ENCODE measurements at regions not wholly inside any gene's neighbourhood (a gene's known extent, or its start where the extent isn't known, plus 50 kb on each side); places are given as distances from the start of the nearest gene placed in this dataset.

- TF ChIP-seq TEAD4 (IDR thresholded peaks at IDR 0.05) = no peak
- no peak for TF ChIP-seq YY1 (IDR thresholded peaks at IDR 0.05; ENCODE audit: low read depth)
- TF ChIP-seq TAF1 (IDR thresholded peaks at IDR 0.05; ENCODE audit: low read depth) = no peak
- peak; percentile 61 for TF ChIP-seq REST (IDR thresholded peaks at IDR 0.05; ENCODE audit: low read depth)
- no peak for TF ChIP-seq ZBTB7A (IDR thresholded peaks at IDR 0.05; ENCODE audit: low read depth)
- no peak for TF ChIP-seq EGR1 (IDR thresholded peaks at IDR 0.05)
- no peak for TF ChIP-seq RAD21 (IDR thresholded peaks at IDR 0.05; ENCODE audit: low read depth)
- no peak for TF ChIP-seq TCF12 (IDR thresholded peaks at IDR 0.05; ENCODE audit: low read depth)
Observed at GRCh38 chr14:105971593-105972500, 445.5 kb downstream of the TMEM121 start.

- TF ChIP-seq FOXM1 (IDR thresholded peaks at IDR 0.05; ENCODE audit: borderline replicate concordance, low read depth) (no peak), RAD21 (IDR thresholded peaks at IDR 0.05; ENCODE audit: low read depth) (peak; percentile 44)
Observed at GRCh38 chr14:105974902-105975301, 448.5 kb downstream of the TMEM121 start.

- no peak for TF ChIP-seq EGR1 (IDR thresholded peaks at IDR 0.05)
- TF ChIP-seq NFIC (IDR thresholded peaks at IDR 0.05) = no peak
- no peak for TF ChIP-seq RAD21 (IDR thresholded peaks at IDR 0.05; ENCODE audit: low read depth)
- TF ChIP-seq USF1 (IDR thresholded peaks at IDR 0.05) = no peak
- no peak for TF ChIP-seq EP300 (IDR thresholded peaks at IDR 0.05; ENCODE audit: borderline replicate concordance)
- no peak for TF ChIP-seq CEBPB (IDR thresholded peaks at IDR 0.05)
- no peak for TF ChIP-seq YY1 (IDR thresholded peaks at IDR 0.05; ENCODE audit: low read depth)
- no peak for TF ChIP-seq TAF1 (IDR thresholded peaks at IDR 0.05; ENCODE audit: low read depth)
- TF ChIP-seq TCF12 (IDR thresholded peaks at IDR 0.05; ENCODE audit: low read depth) = no peak
Observed at GRCh38 chr14:105978618-105979295, 452.4 kb downstream of the TMEM121 start.

GRCh38 chr14:105979446-105979845, 453.1 kb downstream of the TMEM121 start:
- TF ChIP-seq REST (IDR thresholded peaks at IDR 0.05; ENCODE audit: low read depth) = no peak
- TF ChIP-seq ZBTB7A (IDR thresholded peaks at IDR 0.05; ENCODE audit: low read depth) = no peak

- no peak for TF ChIP-seq NFIC (IDR thresholded peaks at IDR 0.05)
- TF ChIP-seq TCF12 (IDR thresholded peaks at IDR 0.05; ENCODE audit: low read depth) = no peak
- no peak for TF ChIP-seq MAX (IDR thresholded peaks at IDR 0.05)
- TF ChIP-seq FOXM1 (IDR thresholded peaks at IDR 0.05; ENCODE audit: borderline replicate concordance, low read depth) = no peak
- no peak for TF ChIP-seq TAF1 (IDR thresholded peaks at IDR 0.05; ENCODE audit: low read depth)
- no peak for TF ChIP-seq CREB1 (IDR thresholded peaks at IDR 0.05; ENCODE audit: low read depth)
- no peak for TF ChIP-seq CEBPB (IDR thresholded peaks at IDR 0.05)
- no peak for TF ChIP-seq TEAD4 (IDR thresholded peaks at IDR 0.05)
- TF ChIP-seq REST (IDR thresholded peaks at IDR 0.05; ENCODE audit: low read depth) = no peak
- no peak for TF ChIP-seq YY1 (IDR thresholded peaks at IDR 0.05; ENCODE audit: low read depth)
- no peak for TF ChIP-seq ZBTB7A (IDR thresholded peaks at IDR 0.05; ENCODE audit: low read depth)
- no peak for TF ChIP-seq EP300 (IDR thresholded peaks at IDR 0.05; ENCODE audit: borderline replicate concordance)
Observed at GRCh38 chr14:105980224-105980623, 453.8 kb downstream of the TMEM121 start.
